ENCODE measurements at regions not wholly inside any gene's neighbourhood (a gene's known extent, or its start where the extent isn't known, plus 50 kb on each side); places are given as distances from the start of the nearest gene placed in this dataset.

DNA sequence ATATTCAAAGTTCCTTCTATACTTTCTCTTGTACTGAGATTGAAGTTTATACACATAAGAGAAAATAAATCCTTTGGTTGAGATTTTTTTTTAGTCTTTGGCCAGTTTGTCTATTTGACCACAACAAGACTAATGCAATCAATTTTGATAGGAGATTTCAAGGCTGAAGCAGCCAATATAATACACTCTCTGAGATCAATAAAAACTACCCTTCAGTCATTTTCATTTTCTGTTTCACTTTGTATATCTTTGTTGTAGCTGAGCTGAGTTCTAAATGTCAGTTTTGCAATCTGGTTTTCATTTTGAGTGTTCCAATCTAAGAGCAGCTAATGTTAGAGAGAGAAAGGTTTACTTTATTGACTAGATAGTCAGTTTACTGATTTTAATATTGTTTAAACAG is 623.8 kb upstream of the ROBO1 start:
- TF ChIP-seq, protein P1, sequence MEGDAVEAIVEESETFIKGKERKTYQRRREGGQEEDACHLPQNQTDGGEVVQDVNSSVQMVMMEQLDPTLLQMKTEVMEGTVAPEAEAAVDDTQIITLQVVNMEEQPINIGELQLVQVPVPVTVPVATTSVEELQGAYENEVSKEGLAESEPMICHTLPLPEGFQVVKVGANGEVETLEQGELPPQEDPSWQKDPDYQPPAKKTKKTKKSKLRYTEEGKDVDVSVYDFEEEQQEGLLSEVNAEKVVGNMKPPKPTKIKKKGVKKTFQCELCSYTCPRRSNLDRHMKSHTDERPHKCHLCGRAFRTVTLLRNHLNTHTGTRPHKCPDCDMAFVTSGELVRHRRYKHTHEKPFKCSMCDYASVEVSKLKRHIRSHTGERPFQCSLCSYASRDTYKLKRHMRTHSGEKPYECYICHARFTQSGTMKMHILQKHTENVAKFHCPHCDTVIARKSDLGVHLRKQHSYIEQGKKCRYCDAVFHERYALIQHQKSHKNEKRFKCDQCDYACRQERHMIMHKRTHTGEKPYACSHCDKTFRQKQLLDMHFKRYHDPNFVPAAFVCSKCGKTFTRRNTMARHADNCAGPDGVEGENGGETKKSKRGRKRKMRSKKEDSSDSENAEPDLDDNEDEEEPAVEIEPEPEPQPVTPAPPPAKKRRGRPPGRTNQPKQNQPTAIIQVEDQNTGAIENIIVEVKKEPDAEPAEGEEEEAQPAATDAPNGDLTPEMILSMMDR (IDR thresholded peaks at IDR 0.05) = no peak
- no peak for TF ChIP-seq POLR2A (IDR thresholded peaks at IDR 0.05)

All from heart left ventricle (tissue), 13 donors.